Bone marrow (tissue), 2 donors: ENCODE measurements at regions not wholly inside any gene's neighbourhood (a gene's known extent, or its start where the extent isn't known, plus 50 kb on each side); places are given as distances from the start of the nearest gene placed in this dataset.

Experiments
- DNase-seq, 2 donors: peaks; one replicate each; lab custom pipeline; 2025; lab: John Stamatoyannopoulos, UW

GRCh38 chr6:28736121-28736520, 187.7 kb downstream of the TRIM27 start:
- no peak for DNase-seq

GRCh38 chr6:28737750-28738395, 185.9 kb downstream of the TRIM27 start:
- no peak for DNase-seq

- no peak for DNase-seq
Observed at GRCh38 chr6:28738396-28738765, 185.4 kb downstream of the TRIM27 start.

GRCh38 chr6:28741363-28741762, 182.4 kb downstream of the TRIM27 start:
- DNase-seq: no peak

GRCh38 chr6:28742668-28743270, 181.0 kb downstream of the TRIM27 start:
- DNase-seq: no peak

GRCh38 chr6:28743271-28743789, 180.5 kb downstream of the TRIM27 start:
- DNase-seq: no peak

- no peak for DNase-seq
Observed at GRCh38 chr6:28747083-28747630, 176.6 kb downstream of the TRIM27 start.

GRCh38 chr6:28747631-28748157, 176.1 kb downstream of the TRIM27 start:
- DNase-seq: no peak

- no peak for DNase-seq
Observed at GRCh38 chr6:28748192-28748591, 175.6 kb downstream of the TRIM27 start.

GRCh38 chr6:28750926-28751458, 172.8 kb downstream of the TRIM27 start:
- DNase-seq: no peak

GRCh38 chr6:28751514-28751913, 172.3 kb downstream of the TRIM27 start:
- no peak for DNase-seq

- no peak for DNase-seq
Observed at GRCh38 chr6:28751963-28752350, 171.8 kb downstream of the TRIM27 start.

GRCh38 chr6:28757429-28758045, 166.2 kb downstream of the TRIM27 start:
- no peak for DNase-seq

GRCh38 chr6:28758046-28758817, 165.6 kb downstream of the TRIM27 start:
- no peak for DNase-seq

- DNase-seq: no peak
Observed at GRCh38 chr6:28758818-28759235, 165.0 kb downstream of the TRIM27 start.

GRCh38 chr6:28764014-28764723, 159.6 kb downstream of the TRIM27 start:
- no peak for DNase-seq

GRCh38 chr6:28764761-28765282, 159.0 kb downstream of the TRIM27 start:
- no peak for DNase-seq

GRCh38 chr6:28765978-28766351, 157.8 kb downstream of the TRIM27 start:
- DNase-seq: no peak

GRCh38 chr6:28766426-28766825, 157.4 kb downstream of the TRIM27 start:
- no peak for DNase-seq

- no peak for DNase-seq
Observed at GRCh38 chr6:28767133-28767532, 156.7 kb downstream of the TRIM27 start.

GRCh38 chr6:28767691-28768090, 156.1 kb downstream of the TRIM27 start:
- no peak for DNase-seq
